IPS DF 6.9 (cell line): ENCODE measurements at regions not wholly inside any gene's neighbourhood (a gene's known extent, or its start where the extent isn't known, plus 50 kb on each side); places are given as distances from the start of the nearest gene placed in this dataset.

Experiments
- DNase-seq: peaks from one replicate; pipeline ENCODE4 v3.0.0-alpha.2; 2013; ENCODE audit warnings: low read depth, low spot score
- H3K27ac ChIP-seq: one replicate; pipeline ENCODE4 v1.5.1; 2013; ENCODE audit warnings: low read length, control low read depth
- H3K27me3 ChIP-seq: 2 replicates; pipeline ENCODE4 v1.6.1; 2013; ENCODE audit warnings: mild to moderate bottlenecking, low read length; ENCODE audit not compliant: control insufficient read depth, insufficient read depth
- H3K36me3 ChIP-seq: 2 replicates; pipeline ENCODE4 v1.6.1; 2013; ENCODE audit warnings: low read length; ENCODE audit not compliant: control insufficient read depth, insufficient read depth
- H3K4me1 ChIP-seq: 2 replicates; pipeline ENCODE4 v1.6.1; 2013; ENCODE audit warnings: low read length; ENCODE audit not compliant: control insufficient read depth, insufficient read depth
- H3K4me3 ChIP-seq: 2 replicates; pipeline ENCODE4 v1.5.1; 2013; ENCODE audit warnings: mild to moderate bottlenecking, low read length
- H3K9me3 ChIP-seq: 2 replicates; pipeline ENCODE4 v1.6.1; 2013; ENCODE audit warnings: low read length, inconsistent platforms; ENCODE audit not compliant: control insufficient read depth, insufficient read depth
- WGBS: extraction: QIAGEN DNeasy Blood & Tissue Kit; methylation state at CpG from one replicate; pipeline ENCODE4 v1.1.7; 2013; ENCODE audit warnings: mixed read lengths, missing lambda C conversion rate; ENCODE audit not compliant: insufficient read length, insufficient coverage; 5-methylcytosine and 5-hydroxymethylcytosine counted together

DNA sequence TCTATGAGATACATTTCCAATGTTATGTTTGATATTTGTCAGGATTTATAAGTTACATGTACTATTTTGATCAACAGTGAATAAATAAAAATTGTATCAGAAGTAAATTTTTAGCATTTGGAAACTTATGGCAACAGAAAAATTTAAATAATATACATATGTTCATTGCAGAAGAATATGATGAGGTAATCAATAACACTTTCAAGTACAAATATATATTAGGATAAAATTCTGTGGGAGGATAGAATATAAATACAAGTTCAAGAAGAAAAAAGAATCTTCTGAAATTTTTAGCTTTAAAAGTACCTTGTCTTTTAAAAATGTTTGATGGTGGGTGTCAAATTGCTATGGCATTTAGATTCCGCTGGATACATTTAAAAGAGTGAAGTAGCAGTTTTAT, 102.8 kb upstream of the MUCL1 start:
- Histone ChIP-seq H3K9me3 (no peaks in the 10 kb centered on the region), H3K27ac (no peak overlapping the region), H3K27me3 (no peaks in the 10 kb centered on the region), H3K4me1 (no peaks in the 10 kb centered on the region), H3K36me3 (no peaks in the 10 kb centered on the region), H3K4me3 (no peak overlapping the region)
- DNase-seq: no peak
- no CpG with 5 or more reads among the region's 1 CpG for WGBS

DNA sequence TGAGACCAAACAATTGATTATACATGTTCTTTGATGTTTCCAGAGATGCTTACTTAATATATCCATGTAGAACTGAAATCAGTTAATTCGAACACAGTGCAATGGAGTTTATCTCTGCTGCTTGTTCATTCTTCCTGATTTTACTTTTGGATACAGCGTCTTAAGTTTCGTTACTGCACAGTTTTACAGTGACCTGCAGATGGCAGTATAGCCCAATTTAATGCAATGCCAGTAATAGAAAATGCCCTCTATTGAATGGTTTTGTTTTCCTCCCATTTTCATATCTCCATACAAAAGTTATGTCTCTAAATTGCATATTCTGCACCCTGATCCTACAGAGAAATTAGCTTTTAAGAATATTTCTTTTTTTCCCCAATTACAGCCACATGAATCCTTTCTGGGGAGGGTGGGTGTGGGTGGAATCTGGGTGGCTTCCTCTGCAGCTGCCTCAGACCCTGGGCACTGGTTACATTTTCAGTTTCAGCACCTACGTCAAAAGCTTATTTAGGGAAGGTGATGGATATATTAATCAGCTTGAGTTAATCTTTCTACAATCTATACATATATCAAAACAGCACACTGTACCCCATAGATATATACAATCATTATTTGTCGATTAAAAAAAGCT, 101.1 kb upstream of the DCD start:
- Histone ChIP-seq H3K9me3 (no peaks in the 10 kb centered on the region), H3K4me3 (no peak overlapping the region), H3K27ac (no peak overlapping the region), H3K4me1 (no peaks in the 10 kb centered on the region), H3K27me3 (no peaks in the 10 kb centered on the region), H3K36me3 (no peaks in the 10 kb centered on the region)
- WGBS: no CpG with 5 or more reads among the region's 5 CpGs
- peak; percentile 31 for DNase-seq

DNA sequence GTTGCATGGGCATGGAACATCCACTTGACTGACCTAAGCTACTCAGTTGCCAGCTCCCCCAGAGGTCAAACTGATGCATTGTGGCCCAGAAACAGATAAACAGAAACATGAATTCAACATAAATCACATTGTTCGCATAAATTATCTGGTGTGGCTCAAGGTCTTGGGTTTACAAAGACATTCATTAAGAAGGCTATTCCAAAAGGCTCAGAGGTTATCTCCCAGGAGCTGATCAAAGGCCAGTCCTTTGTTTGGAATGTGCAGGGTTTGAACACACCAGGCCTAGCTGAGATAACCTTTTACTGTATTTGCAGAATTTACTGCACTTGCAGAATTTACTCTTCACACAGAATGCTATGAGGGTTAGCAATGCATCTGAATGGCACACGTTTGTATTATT, 96.4 kb upstream of the DCD start:
- Histone ChIP-seq H3K27me3 (no peaks in the 10 kb centered on the region), H3K9me3 (no peaks in the 10 kb centered on the region), H3K27ac (no peak overlapping the region), H3K4me1 (no peaks in the 10 kb centered on the region), H3K36me3 (no peaks in the 10 kb centered on the region), H3K4me3 (no peak overlapping the region)
- WGBS: no CpG with 5 or more reads among the region's 2 CpGs
- DNase-seq: no peak

DNA sequence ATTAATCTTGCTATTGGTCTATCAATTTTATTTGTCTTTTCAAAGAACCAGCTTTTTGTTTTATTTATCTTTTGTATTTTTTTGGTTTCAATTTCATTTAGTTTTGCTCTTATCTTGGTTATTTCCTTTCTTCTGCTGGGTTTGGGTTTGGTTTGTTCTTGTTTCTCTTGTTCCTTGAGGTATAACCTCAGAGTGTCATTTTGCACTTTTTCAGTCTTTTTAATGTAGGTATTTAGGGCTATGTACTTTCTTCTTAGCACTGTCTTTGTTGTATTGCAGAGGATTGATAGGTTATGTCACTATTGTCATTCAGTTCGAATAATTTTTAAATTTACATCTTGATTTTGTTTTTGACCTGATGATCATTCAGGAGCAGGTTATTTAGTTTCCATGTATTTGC, 92.7 kb upstream of the DCD start:
- no peaks in the 10 kb centered on the region for H3K36me3 ChIP-seq
- no peaks in the 10 kb centered on the region for H3K4me1 ChIP-seq
- no CpG with 5 or more reads among the region's 1 CpG for WGBS
- no peak overlapping the region for H3K4me3 ChIP-seq
- H3K9me3 ChIP-seq: no peaks in the 10 kb centered on the region
- no peak overlapping the region for H3K27ac ChIP-seq
- DNase-seq: no peak
- H3K27me3 ChIP-seq: no peaks in the 10 kb centered on the region

DNA sequence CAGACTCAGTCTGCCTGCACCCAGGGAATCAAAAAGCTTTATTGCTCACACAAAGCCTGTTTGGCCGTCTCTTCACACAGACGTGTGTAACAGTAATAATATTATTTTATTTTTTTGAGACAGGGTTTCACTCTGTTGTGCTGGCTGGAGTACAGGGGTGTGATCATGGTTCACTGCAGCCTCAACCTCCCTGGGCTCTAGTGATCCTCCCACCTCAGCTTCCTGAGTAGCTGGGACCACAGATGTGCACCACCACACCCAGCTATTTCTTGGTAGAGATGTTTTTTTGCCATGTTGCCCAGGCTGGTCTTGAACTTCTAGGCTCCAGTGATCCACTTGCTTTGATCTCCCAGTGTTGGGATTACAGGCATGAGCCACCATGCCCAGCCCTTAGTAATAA, 88.4 kb upstream of the DCD start:
- no CpG with 5 or more reads among the region's 2 CpGs for WGBS
- H3K27me3 ChIP-seq: no peaks in the 10 kb centered on the region
- H3K27ac ChIP-seq: no peak overlapping the region
- no peaks in the 10 kb centered on the region for H3K36me3 ChIP-seq
- no peaks in the 10 kb centered on the region for H3K9me3 ChIP-seq
- H3K4me1 ChIP-seq: no peaks in the 10 kb centered on the region
- DNase-seq: no peak
- H3K4me3 ChIP-seq: no peak overlapping the region

DNA sequence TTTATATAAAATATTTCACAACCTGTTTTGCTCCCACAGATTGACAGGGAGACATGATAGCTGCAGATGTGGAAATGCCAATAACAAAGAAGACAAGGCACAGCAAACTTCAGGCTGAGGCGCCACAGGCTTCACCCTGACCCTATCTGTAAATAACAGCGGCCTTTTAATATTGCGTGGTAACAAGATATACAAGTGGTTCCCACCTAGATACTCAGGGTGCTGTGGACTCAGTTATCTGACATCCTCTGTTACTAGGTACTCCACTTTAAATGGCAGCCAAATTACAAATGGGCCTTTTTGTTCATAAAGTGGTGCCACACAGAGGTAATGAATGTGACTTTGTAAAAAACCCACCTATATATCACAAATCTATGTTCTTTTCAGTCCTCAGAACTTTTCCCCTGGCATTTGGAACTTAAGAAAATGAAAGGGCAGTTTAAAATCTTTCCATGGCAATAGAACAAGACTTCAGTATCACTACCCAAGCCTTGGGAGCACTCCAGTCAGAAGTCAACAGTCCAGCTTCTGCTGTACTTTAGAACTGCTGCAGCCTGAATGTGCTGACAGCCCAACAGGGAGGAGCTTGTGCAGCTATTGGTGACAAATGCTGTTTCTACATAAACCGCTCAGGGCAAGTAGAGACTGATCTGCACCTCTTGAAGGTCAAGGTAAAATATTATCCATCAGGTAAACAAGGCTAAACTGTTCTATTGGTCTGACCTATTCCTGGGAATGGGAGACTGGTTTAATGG, 86.2 kb upstream of the DCD start:
- H3K9me3 ChIP-seq: no peaks in the 10 kb centered on the region
- H3K4me3 ChIP-seq: no peak overlapping the region
- H3K27ac ChIP-seq: no peak overlapping the region
- no CpG with 5 or more reads among the region's 4 CpGs for WGBS
- no peaks in the 10 kb centered on the region for H3K36me3 ChIP-seq
- no peaks in the 10 kb centered on the region for H3K4me1 ChIP-seq
- DNase-seq: no peak
- H3K27me3 ChIP-seq: no peaks in the 10 kb centered on the region

DNA sequence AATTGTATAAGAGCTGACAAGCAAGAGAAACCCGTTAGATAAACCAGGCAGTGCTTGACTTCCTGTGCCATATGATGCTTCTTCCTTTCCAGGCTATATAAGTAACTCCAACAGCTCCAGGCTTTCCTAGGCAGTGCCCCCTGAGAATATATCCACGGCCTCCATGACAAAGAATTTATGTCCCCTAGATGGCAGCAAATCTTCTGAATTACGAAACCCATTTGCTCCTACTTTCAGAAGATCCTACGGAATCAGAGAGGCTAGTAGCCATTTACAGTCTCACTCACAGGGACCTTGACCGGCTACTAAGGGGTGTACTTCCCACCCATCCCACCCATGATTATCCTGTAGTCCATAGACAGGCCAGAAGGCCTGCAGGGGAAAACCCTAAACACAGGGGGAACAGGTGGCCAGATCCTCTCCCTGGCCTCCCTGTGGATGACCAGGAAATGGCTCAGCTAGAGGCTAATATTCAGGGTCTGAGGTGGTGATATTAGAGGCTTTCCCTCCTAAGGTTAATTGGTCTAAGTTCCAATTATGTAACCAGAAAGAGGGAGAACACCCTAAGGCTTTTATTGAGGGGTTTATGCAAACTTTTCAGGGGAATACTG, 77.2 kb upstream of the DCD start:
- DNase-seq: peak; percentile 31
- no peaks in the 10 kb centered on the region for H3K27me3 ChIP-seq
- H3K36me3 ChIP-seq: no peaks in the 10 kb centered on the region
- H3K4me3 ChIP-seq: no peak overlapping the region
- no peaks in the 10 kb centered on the region for H3K4me1 ChIP-seq
- WGBS: no CpG with 5 or more reads among the region's 5 CpGs
- no peaks in the 10 kb centered on the region for H3K9me3 ChIP-seq
- no peak overlapping the region for H3K27ac ChIP-seq

DNA sequence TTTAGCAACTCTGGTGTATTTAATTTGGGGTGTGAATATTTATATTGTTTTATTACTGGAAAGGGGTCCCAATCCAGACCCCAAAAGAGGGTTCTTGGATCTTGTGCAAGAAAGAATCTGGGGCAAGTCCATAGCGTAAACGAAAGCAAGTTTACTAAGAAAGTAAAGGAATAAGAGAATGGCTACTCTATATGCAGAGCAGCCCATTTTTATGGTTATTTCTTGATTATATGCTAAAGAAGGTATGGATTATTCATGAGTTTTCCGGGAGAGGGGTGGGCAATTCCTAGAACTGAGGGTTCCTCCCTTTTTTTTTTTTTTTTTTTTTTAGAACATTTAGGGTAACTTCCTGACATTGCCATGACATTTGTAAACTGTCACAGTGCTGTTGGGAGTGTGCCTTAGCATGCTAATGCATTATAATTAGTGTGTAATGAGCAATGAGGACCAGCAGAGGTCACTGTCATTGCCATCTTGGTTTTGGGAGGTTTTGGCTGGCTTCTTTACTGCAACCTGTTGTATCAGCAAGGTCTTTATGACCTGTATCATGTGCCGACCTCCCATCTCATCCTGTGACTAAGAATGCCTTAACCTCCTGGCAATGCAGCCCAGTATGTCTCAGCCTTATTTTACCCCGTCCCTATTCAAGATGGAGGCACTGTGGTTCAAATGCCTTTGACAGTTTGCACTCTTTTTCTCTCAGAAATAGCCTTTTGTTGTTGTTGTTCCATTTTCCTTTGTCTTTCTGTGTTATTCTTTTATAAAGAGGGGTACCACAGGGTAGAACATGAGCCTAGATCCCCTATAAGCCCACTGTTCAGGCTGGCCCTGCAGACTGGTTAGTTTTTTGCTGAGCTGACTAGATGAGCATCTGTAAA, 75.5 kb upstream of the DCD start:
- Histone ChIP-seq H3K36me3 (no peaks in the 10 kb centered on the region), H3K27me3 (no peaks in the 10 kb centered on the region), H3K27ac (no peak overlapping the region), H3K4me3 (no peak overlapping the region), H3K9me3 (no peaks in the 10 kb centered on the region), H3K4me1 (no peaks in the 10 kb centered on the region)
- no CpG with 5 or more reads among the region's 5 CpGs for WGBS
- DNase-seq: peak; percentile 37

DNA sequence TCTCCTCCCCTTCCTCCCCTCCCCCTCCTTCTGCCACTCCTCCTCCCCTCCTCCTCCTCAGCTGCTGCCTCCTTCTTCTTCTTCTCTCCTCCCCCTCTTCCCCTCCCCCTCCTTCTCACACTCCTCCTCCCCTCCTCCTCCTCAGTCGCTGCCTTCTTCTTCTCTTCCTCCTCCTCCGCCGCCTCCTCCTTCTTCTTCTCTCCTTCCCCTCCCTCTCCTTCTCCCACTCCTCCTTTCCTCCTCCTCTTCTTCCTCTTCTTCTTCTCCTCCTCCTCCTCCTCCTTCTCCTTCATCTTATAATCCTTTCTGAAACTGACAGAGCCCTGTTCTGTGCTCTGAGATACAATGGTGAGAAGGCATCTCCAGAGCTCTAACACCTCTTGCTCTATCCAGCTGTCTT, 73.1 kb upstream of the DCD start:
- Histone ChIP-seq H3K27me3 (no peaks in the 10 kb centered on the region), H3K9me3 (no peaks in the 10 kb centered on the region), H3K4me1 (no peaks in the 10 kb centered on the region), H3K27ac (no peak overlapping the region), H3K4me3 (no peak overlapping the region), H3K36me3 (no peaks in the 10 kb centered on the region)
- DNase-seq: no peak
- WGBS: 100% methylated on average over 1 of the region's 3 CpGs

DNA sequence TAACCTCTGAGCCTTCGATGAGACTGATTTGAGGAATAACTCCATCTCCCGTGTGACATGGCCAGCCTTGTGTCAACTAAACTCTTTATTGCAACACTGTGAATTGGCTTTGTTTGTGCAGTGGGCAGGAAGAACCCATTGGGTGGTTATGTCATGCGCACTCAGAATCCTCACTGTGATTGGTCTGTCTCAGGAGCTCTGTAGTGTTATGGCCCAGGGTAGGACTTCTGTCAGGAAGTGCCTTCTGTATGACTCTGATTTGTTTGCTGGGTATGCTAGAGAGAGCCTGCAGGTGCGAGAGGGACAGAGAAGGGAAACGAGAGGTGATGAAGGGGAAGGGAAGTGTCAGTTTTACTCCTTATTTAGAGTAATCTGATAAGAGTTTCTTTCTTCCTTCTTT, 71.5 kb upstream of the DCD start:
- no CpG with 5 or more reads among the region's 5 CpGs for WGBS
- Histone ChIP-seq H3K27ac (no peak overlapping the region), H3K36me3 (no peaks in the 10 kb centered on the region), H3K4me1 (no peaks in the 10 kb centered on the region), H3K27me3 (no peaks in the 10 kb centered on the region), H3K4me3 (no peak overlapping the region), H3K9me3 (no peaks in the 10 kb centered on the region)
- no peak for DNase-seq
